ENCODE measurements at regions not wholly inside any gene's neighbourhood (a gene's known extent, or its start where the extent isn't known, plus 50 kb on each side); places are given as distances from the start of the nearest gene placed in this dataset.

DNA sequence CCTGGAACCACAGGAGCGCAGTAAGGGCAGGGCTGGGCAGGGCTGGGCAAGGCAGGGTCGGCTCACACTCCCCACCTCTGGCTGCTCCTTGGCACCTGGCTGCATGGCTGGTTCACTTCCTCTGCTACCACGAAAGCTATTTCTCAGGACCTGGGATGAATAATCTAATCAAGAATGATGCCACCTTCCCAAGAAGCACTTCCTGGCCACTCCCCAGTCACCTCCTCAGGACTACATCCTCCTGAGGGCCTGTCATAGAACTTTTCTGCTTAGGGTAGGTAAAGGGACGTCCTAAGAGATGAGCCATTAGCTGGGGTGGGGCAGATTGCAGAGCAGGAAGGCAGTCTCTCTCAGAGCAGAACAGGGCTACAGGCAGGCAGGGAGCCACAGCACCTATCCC, 288.2 kb upstream of the MAP3K1 start:
- TF ChIP-seq, protein P1, sequence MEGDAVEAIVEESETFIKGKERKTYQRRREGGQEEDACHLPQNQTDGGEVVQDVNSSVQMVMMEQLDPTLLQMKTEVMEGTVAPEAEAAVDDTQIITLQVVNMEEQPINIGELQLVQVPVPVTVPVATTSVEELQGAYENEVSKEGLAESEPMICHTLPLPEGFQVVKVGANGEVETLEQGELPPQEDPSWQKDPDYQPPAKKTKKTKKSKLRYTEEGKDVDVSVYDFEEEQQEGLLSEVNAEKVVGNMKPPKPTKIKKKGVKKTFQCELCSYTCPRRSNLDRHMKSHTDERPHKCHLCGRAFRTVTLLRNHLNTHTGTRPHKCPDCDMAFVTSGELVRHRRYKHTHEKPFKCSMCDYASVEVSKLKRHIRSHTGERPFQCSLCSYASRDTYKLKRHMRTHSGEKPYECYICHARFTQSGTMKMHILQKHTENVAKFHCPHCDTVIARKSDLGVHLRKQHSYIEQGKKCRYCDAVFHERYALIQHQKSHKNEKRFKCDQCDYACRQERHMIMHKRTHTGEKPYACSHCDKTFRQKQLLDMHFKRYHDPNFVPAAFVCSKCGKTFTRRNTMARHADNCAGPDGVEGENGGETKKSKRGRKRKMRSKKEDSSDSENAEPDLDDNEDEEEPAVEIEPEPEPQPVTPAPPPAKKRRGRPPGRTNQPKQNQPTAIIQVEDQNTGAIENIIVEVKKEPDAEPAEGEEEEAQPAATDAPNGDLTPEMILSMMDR (IDR thresholded peaks at IDR 0.05), result no peak
- TF ChIP-seq EP300 (IDR thresholded peaks at IDR 0.05) (no peak), POLR2A (IDR thresholded peaks at IDR 0.05) (no peak), POLR2AphosphoS5 (IDR thresholded peaks at IDR 0.05) (no peak)
- no peaks in the 10 kb centered on the region for H3K27me3 ChIP-seq
- H3K4me1 ChIP-seq, result peaks cover 0 to 13% (median 2%) of the 10 kb centered on the region in 4 donors
- no peak overlapping the region for H3K4me3 ChIP-seq
- no peak for ATAC-seq (ENCODE audit: low FRiP score in 2 of 2)
- 90 to 94% methylated on average over 3 to 4 of the region's 4 CpGs for WGBS, 2 donors
- no peaks in the 10 kb centered on the region for H3K9me3 ChIP-seq
- H3K27ac ChIP-seq, result no peak overlapping the region
- peak in 1 of 2 donors; percentile 39 for DNase-seq
- H3K36me3 ChIP-seq, result no peaks in the 10 kb centered on the region

DNA sequence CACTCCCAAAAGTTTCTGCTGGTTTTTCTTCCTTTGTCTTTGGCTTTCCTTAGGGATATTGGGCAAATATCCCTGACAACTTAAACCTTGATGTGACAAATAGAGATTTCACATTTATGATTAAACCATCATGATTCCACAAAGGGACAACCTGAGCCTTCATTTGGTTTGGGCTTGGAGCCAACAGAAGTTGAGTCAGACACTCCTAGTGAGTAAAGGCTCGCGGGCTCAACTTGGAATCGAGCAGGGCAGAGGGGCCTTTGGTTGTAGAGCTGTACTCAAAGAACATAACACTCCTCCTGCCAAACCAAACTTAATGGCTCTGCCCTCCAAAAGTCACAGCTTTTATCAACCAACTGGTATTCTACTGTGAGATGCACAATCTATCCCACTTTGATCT, 290.2 kb upstream of the MAP3K1 start:
- Histone ChIP-seq H3K9me3 (no peaks in the 10 kb centered on the region), H3K27ac (no peak overlapping the region), H3K27me3 (no peaks in the 10 kb centered on the region), H3K4me1 (peaks cover 0 to 11% (median 2%) of the 10 kb centered on the region in 4 donors), H3K36me3 (no peaks in the 10 kb centered on the region), H3K4me3 (no peak overlapping the region)
- TF ChIP-seq, protein P1 (IDR thresholded peaks at IDR 0.05), result no peak
- TF ChIP-seq POLR2AphosphoS5 (IDR thresholded peaks at IDR 0.05), result no peak
- no peak for TF ChIP-seq POLR2A (IDR thresholded peaks at IDR 0.05)
- no peak for TF ChIP-seq EP300 (IDR thresholded peaks at IDR 0.05)
- WGBS, 2 donors, result 64 to 82% methylated on average over 3 of the region's 3 CpGs
- ATAC-seq (ENCODE audit: low FRiP score in 2 of 2), result no peak
- peak in 1 of 2 donors; percentile 32 for DNase-seq

DNA sequence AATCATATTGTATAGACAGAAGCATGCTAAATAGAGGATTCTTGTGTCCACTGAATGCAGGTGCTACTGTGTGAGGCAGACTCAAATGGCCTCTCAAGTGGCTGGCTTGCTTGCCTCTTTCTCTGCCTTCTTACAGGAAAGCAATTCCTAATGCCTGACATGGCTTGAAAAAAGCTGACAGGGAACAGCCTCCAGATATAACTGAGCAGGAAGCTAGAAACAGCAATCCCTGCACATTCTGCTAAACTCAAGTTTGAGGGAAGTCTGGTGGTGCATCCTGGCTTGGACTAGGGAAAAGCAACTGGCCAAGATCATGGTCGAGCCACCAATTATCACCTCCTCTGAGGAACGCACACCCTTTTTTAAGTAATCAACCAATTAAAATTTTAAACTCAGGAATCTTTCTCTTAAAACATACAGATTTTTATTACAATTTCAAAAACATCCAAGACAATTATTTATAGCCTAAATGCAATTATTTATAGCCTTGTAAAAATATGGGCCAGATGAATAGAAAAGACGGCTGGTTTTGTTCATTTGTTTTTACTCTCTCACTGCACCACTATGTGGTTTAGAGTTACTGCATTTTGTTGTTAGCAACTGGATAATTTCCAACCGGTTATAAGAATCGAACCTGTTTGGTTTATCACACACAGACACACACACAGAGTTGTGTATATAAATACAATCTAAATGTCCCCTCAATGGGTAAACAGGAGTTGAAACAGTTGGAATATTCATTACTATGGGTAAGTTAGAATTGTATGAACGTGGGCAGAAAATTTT, 290.9 kb upstream of the ANKRD55 start:
- ATAC-seq (ENCODE audit: low FRiP score in 2 of 2) (no peak), DNase-seq (no peak)
- Histone ChIP-seq H3K4me3 (no peak overlapping the region), H3K9me3 (no peaks in the 10 kb centered on the region), H3K4me1 (peaks cover 0 to 8% (median 2%) of the 10 kb centered on the region in 4 donors), H3K27ac (no peak overlapping the region), H3K27me3 (no peaks in the 10 kb centered on the region), H3K36me3 (no peaks in the 10 kb centered on the region)
- no peak for TF ChIP-seq POLR2AphosphoS5 (IDR thresholded peaks at IDR 0.05)
- TF ChIP-seq, protein P1 (IDR thresholded peaks at IDR 0.05), result no peak
- no peak for TF ChIP-seq POLR2A (IDR thresholded peaks at IDR 0.05)
- TF ChIP-seq EP300 (IDR thresholded peaks at IDR 0.05), result no peak
- WGBS, 2 donors, result 62 to 74% methylated on average over 6 of the region's 6 CpGs

DNA sequence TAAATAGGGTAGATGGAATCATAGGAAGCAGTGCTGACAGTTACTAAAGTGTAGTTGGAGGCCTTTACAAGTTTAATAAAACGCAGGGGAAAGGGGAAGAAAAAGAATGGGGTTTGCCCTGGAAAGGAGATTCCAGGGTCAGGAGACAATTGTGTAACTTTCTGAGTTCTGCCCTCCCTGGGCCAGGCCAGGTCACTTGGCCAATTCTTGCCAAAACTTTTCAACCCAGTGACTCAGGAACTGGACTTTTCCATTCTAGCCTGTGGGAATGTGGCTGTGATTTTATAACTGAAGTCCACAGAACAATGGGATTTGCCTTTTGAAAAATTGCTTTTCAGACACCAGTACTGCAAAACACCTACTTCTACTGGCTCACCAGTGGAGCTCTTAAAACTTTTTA, 289.8 kb upstream of the ANKRD55 start:
- DNase-seq (peak in 1 of 2 donors; percentile 42), ATAC-seq (ENCODE audit: low FRiP score in 2 of 2) (peak in 1 of 2 donors; percentile 69)
- WGBS, 2 donors, result 41 to 62% methylated on average over 1 of the region's 1 CpG
- Histone ChIP-seq H3K27me3 (no peaks in the 10 kb centered on the region), H3K27ac (no peak overlapping the region), H3K4me3 (no peak overlapping the region), H3K4me1 (peaks cover 0 to 8% (median 2%) of the 10 kb centered on the region in 4 donors), H3K36me3 (no peaks in the 10 kb centered on the region), H3K9me3 (no peaks in the 10 kb centered on the region)
- TF ChIP-seq EP300 (IDR thresholded peaks at IDR 0.05), result no peak
- TF ChIP-seq, protein P1 (IDR thresholded peaks at IDR 0.05), result no peak
- TF ChIP-seq POLR2AphosphoS5 (IDR thresholded peaks at IDR 0.05), result peak; percentile 36 to 53
- TF ChIP-seq POLR2A (IDR thresholded peaks at IDR 0.05), result no peak

DNA sequence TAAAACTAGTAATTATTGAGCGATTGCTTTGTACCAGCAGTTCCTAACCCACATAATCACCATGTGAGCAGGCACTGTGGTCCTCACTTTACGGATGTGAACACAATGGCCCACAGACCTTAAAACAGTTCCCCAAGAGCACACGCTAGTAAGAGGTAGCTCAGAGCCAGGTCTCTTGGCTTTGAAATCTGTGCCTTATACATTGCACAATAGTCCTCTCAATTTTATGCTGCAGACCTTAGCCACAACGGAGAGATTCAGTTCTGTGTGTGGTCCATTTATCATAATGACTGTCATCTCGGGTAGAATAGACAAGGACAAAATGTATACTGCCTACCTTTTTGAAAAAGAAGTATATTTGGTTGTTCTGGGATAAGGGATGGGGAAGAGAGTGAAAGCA, 289.0 kb upstream of the ANKRD55 start:
- peaks cover 0 to 8% (median 4%) of the 10 kb centered on the region in 4 donors for H3K4me1 ChIP-seq
- 64 to 69% methylated on average over 5 of the region's 5 CpGs for WGBS, 2 donors
- no peaks in the 10 kb centered on the region for H3K36me3 ChIP-seq
- H3K9me3 ChIP-seq, result no peaks in the 10 kb centered on the region
- H3K27ac ChIP-seq, result no peak overlapping the region
- H3K4me3 ChIP-seq, result no peak overlapping the region
- no peaks in the 10 kb centered on the region for H3K27me3 ChIP-seq
- no peak for DNase-seq
- no peak for ATAC-seq (ENCODE audit: low FRiP score in 2 of 2)
- no peak for TF ChIP-seq POLR2AphosphoS5 (IDR thresholded peaks at IDR 0.05)
- TF ChIP-seq, protein P1 (IDR thresholded peaks at IDR 0.05), result no peak
- no peak for TF ChIP-seq EP300 (IDR thresholded peaks at IDR 0.05)
- no peak for TF ChIP-seq POLR2A (IDR thresholded peaks at IDR 0.05)

Measured in upper lobe of left lung (tissue), 6 donors.